Esophagus squamous epithelium (tissue), 4 donors: ENCODE measurements at regions not wholly inside any gene's neighbourhood (a gene's known extent, or its start where the extent isn't known, plus 50 kb on each side); places are given as distances from the start of the nearest gene placed in this dataset.

ENCODE experiments used
- POLR2A ChIP-seq, 4 donors: fragments of 450-650 bp; IDR thresholded peaks; one replicate each; pipeline ENCODE4 v1.6.1; 2017; ENCODE audit warnings: antibody characterized with exemption in 4 of 4, mild to moderate bottlenecking in 4 of 4, moderate library complexity in 3 of 4
- TF ChIP-seq, protein P1 (sequence below), 6 experiments: fragments of 450-650 bp in 4 of 6; fragments of 200-600 bp in 2 of 6; sonication (generic) in 2 of 6; IDR thresholded peaks; one replicate each; pipeline ENCODE4 v1.5.1; 2016 to 2019; ENCODE audit warnings: antibody characterized with exemption in 6 of 6, mild to moderate bottlenecking in 4 of 6, moderate library complexity in 4 of 6

DNA sequence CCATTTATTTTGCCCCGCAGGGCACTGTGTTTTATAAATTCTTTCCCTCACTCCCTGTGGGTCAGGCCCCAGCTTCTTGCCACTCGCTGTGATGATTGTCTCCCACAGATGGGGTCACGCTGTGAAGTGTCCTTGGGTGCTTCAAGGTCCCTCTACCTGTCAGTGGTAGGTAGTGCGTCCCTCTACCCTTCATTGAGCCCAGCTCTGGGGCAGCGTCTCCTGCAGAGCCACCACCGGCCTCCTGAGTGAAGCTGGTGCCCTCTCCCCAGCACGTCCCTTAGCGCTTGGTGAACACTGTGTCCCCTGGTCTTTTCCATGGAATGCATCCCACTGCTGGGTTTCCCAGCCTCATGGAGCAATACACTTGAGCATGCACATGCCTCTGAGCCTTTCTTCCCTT lies 108.2 kb downstream of the NRN1 start:
- TF ChIP-seq, protein P1, sequence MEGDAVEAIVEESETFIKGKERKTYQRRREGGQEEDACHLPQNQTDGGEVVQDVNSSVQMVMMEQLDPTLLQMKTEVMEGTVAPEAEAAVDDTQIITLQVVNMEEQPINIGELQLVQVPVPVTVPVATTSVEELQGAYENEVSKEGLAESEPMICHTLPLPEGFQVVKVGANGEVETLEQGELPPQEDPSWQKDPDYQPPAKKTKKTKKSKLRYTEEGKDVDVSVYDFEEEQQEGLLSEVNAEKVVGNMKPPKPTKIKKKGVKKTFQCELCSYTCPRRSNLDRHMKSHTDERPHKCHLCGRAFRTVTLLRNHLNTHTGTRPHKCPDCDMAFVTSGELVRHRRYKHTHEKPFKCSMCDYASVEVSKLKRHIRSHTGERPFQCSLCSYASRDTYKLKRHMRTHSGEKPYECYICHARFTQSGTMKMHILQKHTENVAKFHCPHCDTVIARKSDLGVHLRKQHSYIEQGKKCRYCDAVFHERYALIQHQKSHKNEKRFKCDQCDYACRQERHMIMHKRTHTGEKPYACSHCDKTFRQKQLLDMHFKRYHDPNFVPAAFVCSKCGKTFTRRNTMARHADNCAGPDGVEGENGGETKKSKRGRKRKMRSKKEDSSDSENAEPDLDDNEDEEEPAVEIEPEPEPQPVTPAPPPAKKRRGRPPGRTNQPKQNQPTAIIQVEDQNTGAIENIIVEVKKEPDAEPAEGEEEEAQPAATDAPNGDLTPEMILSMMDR (IDR thresholded peaks at IDR 0.05) = no peak
- no peak for TF ChIP-seq POLR2A (IDR thresholded peaks at IDR 0.05)
